GM13976 (cell line): ENCODE measurements at regions not wholly inside any gene's neighbourhood (a gene's known extent, or its start where the extent isn't known, plus 50 kb on each side); places are given as distances from the start of the nearest gene placed in this dataset.

Experiments used
- DNase-seq: peaks from one replicate; pipeline ENCODE4 v3.0.0; 2012; ENCODE audit warnings: low spot score
- in situ Hi-C: fragments of 300-500 bp; cut with MboI; formaldehyde crosslinking; loops from one replicate; pipeline ENCODE4 v1.12.0; 2022; ENCODE audit warnings: low sequenced_read_pairs, mixed read lengths, inconsistent platforms; ENCODE audit not compliant: unreplicated experiment
- TF ChIP-seq, protein P1 (sequence below): IDR thresholded peaks from 2 replicates; pipeline ENCODE4 v1.5.1; 2012; ENCODE audit warnings: borderline replicate concordance, mild to moderate bottlenecking; ENCODE audit not compliant: insufficient read depth; ENCODE audit errors: extremely low read depth, missing control alignments, control extremely low read depth

DNA sequence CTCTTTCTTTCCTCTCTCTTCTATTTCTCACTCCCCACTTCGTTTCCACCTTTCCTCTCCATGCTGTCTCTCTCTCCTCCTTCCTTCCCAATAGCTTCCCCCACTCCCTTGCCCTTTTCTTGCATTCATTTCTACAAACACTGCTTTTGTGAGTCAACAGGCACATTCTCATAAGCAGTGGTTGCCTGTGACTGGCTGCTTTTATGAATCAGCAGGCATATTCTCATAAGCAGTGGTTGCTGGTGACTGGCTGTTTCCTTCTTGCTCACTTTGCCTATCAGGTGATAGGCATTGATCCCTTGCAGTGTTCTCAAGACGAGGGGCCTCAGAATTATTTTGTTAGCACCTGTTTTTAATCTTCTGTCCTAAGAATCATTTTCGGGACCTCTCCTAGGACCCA, 116.1 kb upstream of the ACTBL2 start:
- in situ Hi-C loops: no loop called here
- TF ChIP-seq, protein P1, sequence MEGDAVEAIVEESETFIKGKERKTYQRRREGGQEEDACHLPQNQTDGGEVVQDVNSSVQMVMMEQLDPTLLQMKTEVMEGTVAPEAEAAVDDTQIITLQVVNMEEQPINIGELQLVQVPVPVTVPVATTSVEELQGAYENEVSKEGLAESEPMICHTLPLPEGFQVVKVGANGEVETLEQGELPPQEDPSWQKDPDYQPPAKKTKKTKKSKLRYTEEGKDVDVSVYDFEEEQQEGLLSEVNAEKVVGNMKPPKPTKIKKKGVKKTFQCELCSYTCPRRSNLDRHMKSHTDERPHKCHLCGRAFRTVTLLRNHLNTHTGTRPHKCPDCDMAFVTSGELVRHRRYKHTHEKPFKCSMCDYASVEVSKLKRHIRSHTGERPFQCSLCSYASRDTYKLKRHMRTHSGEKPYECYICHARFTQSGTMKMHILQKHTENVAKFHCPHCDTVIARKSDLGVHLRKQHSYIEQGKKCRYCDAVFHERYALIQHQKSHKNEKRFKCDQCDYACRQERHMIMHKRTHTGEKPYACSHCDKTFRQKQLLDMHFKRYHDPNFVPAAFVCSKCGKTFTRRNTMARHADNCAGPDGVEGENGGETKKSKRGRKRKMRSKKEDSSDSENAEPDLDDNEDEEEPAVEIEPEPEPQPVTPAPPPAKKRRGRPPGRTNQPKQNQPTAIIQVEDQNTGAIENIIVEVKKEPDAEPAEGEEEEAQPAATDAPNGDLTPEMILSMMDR: no peak
- DNase-seq: no peak

DNA sequence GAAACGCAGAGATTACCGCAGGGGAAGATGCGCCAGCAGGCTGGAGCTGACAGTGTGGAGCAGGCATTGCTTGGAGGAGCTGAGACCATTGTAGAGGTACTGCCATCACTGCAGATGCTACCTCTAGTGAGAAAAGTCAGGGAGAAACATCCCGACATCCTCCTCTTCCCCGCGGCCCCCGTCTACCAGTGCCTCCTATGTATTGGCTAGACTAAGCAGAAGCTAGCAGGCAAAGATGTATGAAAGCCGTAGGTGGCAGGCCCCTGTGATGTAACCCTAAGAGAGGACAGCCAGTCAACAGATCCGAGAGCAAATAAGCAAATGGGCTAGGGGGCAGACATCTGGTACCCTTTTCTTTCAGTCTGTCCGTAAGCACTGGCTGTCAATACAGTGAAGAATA, 115.5 kb upstream of the ACTBL2 start:
- TF ChIP-seq, protein P1: no peak
- in situ Hi-C loops: no loop called here
- no peak for DNase-seq

DNA sequence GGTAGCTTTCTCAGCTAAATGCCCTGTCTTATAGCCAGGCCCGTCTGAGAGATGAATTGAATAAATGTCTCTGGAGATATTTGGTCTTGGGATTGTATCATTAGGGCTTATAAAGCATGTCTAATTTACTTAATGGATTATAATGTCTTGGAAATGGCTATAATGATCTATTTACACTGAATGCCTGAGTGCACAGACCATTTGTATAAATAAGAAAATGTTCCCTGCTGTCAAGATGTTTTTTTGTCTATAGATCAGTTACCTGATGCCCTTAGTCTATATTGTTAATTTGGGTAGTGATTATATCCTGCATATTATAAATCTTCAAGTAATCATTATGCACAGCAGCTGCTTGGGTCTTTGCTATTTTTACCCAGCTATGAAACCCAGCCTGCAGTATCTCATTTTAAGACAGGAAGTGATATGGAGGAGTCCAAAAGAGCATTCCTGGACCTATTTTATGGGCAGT, 112.9 kb upstream of the ACTBL2 start:
- TF ChIP-seq, protein P1: no peak
- in situ Hi-C loops: no loop called here
- no peak for DNase-seq

DNA sequence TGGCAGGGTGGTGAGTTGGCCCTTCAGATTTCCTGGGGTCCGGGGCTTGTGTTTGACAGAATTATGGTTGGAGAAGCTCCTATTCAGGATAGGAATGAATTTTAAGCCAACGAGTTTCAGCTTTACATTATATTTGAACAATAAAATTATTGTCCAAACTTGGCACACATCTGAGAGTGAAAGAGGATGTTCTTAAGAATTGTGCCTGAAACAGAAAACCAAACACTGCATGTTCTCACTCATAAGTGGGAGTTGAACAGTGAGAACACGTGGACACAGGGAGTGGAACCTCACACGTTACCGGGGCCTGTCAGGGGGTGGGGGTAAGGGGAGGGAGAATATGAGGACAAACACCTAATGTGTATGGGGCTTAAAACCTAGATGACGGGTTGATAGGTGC, 111.8 kb upstream of the ACTBL2 start:
- in situ Hi-C loops: no loop called here

DNA sequence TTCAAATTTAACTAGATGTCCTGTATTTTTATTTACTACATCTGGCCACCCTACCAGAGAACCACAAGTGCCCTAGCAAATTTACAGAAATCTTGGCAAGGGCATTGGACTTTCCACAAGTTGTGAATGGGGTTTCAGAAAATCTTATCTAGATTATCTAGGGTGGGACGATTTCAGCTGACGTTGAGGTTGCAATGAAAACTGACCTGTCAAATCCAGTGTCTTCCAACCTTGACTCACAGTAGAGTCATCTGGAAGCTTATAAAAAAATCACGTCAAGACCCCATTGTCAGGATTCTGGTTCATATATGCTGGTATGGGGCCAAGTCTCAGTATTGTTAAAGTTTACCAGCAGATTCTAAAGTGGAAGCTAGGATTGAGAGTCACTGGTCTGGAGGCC, 109.6 kb upstream of the ACTBL2 start:
- in situ Hi-C loops: no loop called here
- no peak for DNase-seq
- TF ChIP-seq, protein P1: no peak

More for the DNA sequence above, 111.8 kb upstream of the ACTBL2 start:
- no peak for DNase-seq
- TF ChIP-seq, protein P1: no peak

DNA sequence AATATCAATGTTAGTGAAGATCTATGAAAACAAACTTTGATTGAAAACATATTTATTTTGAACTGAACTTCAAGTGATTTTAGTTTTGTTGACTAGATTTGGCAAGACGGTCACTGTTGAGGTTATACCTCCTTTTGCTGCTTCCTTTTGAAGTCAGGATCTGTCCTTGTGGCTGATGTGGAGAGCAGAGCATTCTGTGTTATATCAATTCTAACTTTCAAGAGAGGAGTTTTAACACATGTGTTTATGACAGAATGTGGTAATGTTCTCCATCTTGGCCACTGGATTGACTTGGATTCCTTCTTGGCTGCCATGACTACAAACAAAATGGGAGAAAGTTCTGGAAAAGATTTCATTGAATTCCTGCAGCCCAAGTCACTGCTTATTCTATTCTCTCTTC, 104.0 kb upstream of the ACTBL2 start:
- in situ Hi-C loops: no loop called here
- DNase-seq: no peak
- TF ChIP-seq, protein P1: no peak
